GM21528 (cell line): ENCODE measurements at regions not wholly inside any gene's neighbourhood (a gene's known extent, or its start where the extent isn't known, plus 50 kb on each side); places are given as distances from the start of the nearest gene placed in this dataset.

ENCODE experiments used
- ATAC-seq: cut with Tn5 transposase; IDR thresholded peaks from one replicate; pipeline ENCODE4 v1.9.1; 2021; ENCODE audit warnings: mild to moderate bottlenecking, moderate library complexity; ENCODE audit not compliant: unreplicated experiment, low FRiP score

DNA sequence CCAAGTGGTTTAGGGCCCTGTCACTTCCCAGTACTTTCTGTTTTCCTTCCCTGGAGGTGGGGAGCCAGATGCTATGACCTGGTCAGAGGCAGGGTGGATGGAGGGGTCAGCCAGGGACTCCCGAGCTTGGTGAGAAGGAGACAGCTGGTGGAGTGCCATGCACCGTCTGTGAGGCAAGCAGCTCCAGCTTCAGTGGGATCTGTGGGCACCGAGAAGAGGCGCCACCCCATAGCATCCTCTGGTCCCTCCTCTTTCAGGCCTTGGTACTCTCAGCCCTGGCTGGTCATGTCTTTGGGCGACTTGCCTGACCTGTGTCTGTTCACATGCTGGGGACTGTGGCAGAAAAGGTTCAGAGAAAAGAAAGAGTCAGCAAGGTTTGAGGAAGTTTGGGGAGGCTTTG, 299.3 kb upstream of the N4BP1 start:
- no peak for ATAC-seq

DNA sequence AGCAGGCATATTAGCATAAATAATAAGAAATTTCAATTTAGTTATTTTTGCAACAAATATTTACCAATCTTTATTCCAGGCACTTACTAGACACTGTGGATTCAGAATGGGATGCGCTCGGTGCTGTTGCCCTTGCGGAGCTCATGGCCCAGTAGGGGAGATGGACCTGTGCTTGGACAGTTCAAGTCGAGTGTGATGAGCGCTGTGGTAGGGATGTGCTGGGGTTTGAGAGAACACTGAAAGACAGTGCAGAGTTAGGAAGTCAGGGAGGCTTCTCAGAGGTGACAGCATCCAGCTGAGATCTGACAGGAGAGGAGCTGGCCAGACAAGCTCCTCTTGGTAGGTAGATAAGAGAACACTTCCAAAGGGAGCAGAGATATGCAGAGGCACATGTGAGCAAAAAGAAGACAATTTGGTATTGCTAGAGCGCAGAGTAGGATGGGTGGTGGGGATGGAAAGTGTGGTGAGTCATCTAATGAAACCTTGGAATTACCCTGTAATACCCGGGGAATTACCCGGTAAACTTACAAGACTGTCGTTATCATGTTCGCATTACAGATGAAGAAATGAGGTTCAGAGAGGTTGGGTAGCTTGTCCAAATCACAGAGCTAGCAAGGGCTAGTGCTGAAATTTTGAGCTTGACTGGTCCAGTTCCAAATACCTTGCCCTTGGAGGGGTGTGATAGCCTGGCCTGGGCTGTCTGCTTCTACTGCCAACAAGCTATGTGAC, 298.1 kb upstream of the N4BP1 start:
- no peak for ATAC-seq

DNA sequence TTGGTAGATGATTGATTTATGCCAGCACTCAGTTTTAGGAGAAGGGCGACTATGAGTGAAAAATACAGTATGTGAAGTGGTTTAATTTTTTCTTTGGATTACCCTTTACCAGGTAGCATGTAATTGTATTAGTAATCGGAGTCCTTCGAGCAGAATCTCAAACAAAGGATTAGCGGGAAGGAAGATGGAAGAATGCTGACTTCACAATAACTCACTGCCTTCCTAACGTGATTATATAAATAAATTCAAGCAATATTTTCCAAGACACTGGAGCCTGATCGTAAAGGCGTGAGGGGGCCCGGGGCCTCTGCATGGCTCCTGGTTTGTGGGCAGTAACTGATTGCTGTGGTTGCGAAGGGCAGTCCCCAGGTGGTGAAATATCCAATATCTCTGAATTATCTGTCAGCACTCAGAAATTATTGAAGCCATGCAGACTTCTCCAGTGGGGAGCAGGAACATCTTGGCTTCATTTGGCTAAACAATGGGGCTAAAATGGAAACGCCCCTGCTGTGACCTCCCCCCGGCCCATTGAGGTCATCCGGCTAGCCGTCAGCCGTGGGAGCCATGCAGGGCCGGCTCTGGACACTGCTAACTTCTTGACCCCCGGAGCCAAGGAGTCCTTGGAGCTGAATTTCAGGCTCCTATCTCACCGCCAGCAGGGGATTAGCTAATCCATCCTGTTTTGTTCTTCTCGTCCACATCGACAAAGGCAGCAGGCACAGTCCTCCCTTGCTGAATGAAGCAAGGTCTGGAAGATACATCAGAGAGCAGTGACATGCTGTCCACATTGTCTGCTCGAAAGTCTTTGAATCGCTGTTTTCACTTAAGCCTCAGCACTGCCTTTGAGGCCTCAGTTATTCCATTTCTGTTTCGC, 295.9 kb upstream of the N4BP1 start:
- no peak for ATAC-seq

DNA sequence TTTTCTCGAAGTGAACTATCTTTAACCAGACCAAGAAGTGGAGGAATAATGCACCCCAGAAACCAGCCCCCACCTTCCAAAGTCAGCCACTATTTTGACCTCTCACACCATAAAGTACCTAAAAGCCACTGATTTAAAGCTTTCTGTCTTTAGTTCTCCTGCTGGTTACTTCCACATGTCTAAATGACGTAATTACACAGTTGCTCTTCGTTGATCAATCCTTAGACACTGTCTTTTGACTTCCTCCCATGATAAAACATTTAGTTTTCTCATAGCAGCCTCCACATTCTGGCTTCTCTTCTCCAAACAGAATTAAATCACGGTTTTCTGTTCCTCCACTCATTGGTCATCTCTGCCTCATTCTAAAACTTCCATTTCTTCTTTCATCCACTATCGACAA, 294.4 kb upstream of the N4BP1 start:
- no peak for ATAC-seq

DNA sequence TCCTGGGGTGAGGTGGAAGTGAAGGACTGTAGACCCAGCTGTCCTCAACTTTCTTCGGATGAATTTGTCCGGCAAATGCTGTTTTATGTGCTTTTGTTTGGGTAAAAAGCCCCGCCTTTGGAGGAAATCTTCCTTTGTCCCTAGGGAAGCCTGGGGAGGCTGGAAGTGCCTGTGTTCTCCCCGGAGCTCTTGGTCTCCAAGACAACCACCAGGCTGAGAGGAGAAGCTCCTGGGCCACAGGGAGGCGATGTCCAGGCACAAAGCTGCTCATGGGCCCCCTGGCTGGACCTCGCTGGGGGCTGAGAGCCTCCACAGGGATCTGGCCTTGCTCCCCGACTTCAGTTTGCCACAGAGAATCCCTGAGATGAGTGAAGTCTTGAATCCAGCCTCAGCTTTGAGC, 293.1 kb upstream of the N4BP1 start:
- ATAC-seq, result no peak

DNA sequence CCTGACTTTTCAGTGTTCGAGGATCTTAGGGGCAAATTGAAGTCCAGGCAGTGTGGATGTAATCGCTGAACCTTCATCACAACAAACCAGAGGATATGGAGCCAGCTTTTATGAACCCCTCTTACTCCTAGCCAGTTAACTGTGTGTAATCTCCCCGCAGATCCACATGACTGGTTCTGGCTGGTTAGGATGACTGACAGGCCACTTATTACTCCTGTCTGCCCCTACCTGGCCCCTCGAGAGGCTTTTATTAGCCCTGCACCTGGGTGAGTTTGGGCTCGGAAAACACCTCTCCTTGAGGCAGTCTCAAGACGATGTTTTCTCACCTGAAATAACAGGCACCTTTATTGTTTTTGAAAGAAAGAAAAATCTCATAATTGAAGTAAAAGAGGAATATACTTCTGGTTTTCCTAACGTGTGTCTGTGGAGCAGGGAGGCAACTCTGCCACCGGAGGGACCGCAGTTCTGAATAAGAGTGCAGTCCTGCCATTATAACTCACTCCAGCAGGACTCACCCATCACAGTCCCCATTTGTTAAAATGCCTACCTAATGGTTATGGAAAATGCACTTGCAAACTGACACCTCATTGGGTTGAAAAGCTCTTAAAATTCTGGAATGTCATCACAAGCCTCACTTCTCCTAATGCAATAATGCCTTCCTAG, 291.9 kb upstream of the N4BP1 start:
- ATAC-seq, result no peak

DNA sequence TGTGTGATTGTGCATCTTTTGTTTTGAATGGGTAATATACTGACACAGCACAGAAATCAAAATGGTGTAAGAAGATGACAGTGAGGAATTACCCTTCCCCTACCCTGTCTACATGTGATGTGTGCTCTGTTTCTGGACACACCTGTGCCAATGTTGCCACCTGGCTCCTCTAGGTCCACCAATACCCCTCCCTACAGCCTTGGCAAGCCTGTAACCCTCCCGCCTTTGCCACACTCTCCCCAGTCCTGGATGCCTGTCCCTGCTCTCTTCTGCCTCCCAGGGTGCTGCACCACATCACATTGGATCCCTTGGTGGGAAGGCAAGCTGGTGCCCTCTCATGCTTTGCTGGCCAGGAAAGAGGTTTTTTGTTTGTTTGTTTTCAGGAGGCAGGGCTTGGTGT, 289.5 kb upstream of the N4BP1 start:
- no peak for ATAC-seq

DNA sequence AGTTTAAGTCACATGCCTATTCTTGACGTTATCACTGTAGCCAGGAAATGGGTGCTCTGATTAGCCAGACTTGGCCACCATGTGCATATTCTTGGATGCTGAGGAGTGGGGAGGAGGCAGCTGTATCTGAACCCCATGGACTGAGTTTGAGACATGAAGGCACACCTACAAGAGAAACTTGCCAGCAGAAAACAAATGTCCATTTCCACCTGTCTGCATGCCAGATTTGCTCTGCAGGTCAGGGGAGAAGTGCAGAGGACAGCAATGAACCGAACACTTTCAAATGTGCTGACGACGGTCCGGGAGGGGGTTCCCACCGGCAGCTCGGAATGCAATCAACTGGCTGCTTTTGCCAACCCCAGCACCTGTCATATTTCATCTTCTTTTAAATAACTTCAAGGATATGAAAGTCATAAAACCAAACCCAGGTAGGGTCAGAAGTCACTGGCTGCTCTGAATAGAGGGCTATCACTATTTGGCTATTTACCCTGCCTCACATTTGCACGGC, 287.8 kb upstream of the N4BP1 start:
- ATAC-seq, result no peak

DNA sequence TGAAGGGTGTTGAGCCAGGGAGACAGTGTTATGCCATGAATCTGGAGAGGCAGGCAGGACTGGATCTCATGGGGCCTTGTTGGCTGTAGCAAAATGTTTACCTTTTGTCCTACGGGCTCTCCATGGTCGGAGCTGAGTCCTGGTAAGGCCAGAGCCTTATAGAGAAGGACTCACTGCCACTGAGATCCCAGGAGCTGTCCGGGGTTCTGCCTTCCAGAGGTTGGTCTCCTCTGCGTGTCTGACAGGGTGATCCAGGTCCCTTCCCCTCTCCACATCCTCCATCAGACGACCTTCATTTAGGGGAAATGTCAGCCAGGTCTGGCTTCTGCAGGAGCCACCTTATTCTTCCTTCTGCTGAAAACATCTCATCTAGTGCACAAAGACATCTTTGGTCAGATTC, 285.2 kb upstream of the N4BP1 start:
- no peak for ATAC-seq

DNA sequence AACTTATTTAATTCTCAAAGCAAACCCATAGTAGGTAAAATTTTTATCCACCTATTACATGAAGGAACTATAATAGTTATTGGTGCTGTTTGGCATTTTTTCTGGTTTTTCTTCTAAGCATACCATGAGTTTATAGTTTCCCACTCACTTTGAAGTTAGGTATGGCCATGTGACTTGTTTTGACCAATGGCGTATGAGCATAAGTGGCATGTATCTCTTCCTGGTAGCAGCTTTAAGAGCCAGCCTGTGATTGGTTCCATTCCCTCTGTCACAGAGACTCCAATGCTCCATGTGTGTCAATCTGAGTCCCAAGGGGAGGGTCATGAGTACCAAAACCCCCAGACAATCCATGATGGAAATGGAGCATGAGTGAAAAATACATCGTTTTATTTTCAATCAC, 282.9 kb upstream of the N4BP1 start:
- no peak for ATAC-seq

DNA sequence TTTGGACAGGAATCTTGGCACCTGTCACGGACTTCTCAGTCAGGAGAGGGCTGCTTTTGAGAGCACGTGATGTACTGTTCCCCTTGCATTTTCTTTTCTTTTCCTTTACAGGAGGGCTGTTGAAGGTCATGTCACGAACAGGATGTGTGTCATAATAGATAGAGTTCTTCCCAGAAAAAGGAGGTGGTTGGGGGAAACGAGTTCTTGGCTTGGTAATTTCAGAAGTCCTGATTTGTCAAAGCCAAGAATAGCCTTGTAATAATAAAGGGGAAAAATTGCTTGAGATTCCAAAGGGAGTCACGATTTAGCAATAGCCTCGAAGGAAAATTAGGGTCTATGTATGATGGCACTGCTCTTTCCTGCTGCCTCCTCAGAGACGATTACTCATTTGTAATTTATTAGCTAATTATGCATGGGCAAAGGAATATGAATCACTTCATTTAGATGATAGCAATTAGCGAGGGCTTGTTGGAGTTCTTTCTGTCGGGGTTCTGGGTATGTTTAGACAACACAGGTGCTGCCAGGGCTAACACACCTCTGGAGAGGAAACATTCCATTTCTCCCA, 277.7 kb upstream of the N4BP1 start:
- no peak for ATAC-seq

DNA sequence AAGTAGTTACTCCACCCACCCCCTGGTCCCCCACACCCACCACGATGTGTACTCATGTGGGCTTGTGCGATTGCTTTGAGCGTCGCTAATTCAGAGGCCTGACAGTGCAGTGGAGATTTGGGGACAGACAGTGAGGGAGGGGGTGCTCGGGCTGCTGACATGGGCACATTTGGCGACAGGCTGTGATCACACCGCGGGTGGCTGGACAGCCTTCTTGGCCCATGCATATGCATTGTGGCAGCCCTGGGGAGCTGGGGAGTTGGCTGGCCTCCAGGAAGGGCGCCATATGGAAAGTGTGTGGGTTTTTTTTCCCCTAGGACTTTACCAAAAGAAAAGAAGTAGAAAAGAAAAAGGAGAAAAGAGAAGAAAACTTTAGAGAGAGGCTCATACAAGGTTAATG, 275.5 kb upstream of the N4BP1 start:
- no peak for ATAC-seq

DNA sequence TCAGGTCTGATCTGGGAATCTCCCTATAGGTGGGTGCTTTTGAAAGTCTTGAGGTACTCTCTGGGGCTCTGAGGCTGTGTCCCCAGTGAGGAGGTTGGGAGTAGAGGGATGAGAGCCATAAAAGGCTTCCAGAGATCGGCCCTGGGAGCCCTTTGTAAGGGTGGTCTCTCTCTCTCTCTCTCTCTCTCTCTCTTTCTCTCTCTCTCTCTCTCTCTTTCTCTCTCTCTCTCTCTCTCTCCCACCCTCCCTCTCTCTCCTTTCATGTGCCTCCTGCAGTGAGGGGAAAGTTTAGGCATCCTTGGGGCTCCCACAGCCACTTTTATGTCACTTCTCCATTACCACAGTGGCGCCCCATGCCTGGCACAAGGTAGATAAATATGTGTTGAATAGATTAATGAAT, 271.3 kb upstream of the N4BP1 start:
- ATAC-seq, result no peak

DNA sequence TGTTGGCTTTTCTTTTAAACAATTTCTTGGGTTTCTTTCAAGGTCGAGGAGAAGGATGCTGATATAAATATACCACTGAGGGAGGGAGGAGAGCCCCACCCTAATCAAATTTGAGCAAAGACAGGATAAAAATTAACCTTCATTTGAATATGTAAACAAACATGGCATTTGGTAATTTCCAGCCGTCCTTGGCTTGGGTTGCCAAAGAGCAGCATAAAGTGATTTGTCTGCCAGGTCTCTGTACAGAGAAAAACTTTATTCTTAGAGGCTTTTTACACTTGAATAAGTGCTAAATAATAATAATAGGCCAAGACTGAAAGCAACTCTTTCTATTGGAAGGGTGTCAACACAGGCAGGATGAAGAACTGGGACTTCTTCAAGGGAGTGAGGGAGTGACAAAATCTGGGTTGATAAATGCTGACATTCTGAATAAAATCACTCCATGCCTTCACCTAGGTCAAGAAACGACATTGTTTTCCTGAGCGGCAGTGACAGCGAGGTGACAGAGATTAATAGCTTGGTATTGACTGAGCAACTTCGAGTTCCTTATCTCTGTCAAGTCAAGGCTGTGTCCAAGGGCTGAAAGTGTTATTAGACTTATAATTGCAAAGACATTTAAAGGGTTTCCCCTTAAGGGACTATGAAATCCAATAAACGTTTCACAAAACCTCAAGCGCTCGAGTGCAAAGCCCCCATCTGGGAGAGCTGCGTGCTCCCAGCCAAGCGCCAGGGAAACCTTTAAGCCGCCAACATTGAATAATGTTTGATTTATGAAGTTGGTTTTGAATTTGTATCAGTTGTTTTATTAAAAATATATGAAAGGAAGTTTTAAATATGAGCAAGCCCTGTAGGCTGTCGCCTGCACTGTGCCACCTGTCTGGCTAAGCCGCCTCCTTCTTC, 269.5 kb upstream of the N4BP1 start:
- no peak for ATAC-seq

DNA sequence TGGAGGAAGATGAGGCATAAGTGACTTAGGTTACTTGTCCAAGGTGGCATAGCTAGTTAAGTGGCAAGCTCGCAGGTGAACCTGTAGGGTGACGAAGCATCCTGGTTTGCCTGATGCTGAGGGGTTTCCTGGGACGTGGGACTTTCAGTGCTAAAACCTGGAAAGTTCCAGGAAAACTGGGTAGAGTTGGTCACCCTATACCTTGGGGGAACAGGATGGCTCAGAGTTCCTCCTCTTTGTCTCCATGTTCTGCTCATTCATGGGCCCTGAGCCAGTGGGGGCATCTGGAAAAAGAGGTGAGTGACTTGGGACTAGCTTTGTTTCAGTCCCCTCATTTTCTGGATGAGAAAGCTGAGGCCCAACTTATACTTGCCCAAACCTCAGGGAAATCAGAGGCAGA, 268.0 kb upstream of the N4BP1 start:
- no peak for ATAC-seq

DNA sequence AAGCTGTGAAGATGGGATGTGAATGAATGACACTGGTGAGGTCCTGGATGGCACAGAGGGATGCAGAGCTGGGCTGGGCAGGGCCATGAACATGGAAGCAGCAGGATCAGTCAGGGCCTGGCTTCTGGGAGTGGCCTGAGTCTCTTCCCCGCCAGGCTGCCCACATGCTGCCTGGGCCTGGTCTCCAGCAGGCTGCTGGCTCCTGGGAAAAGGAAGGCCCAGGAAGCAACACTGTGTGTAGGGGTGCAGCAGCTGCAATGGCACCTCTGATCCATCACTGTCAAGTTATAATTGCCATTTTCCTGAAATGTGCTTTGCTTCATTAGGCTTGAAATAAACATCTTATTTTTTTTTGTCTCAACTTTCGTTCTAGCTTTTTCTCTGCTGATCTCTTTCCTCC, 260.2 kb upstream of the N4BP1 start:
- no peak for ATAC-seq

DNA sequence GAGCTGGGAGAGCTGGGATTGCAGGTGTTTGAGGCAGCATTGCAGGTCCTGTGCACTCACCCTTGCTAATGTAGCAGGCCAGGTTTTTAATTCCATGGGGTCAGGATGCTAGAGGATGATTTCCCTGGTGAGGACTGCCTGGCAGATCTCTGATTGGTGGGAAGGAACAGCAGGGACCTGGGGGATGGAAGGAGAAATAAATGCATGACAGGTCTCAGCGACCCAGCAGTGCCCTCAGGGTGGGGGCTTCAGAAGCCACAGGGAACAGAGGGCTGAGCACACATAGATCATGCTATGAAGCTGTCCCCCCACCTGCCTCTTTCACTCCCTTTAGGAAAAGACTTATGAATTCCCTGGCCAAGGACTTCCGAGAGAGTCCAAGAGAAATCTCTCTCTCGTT, 255.5 kb upstream of the N4BP1 start:
- no peak for ATAC-seq

DNA sequence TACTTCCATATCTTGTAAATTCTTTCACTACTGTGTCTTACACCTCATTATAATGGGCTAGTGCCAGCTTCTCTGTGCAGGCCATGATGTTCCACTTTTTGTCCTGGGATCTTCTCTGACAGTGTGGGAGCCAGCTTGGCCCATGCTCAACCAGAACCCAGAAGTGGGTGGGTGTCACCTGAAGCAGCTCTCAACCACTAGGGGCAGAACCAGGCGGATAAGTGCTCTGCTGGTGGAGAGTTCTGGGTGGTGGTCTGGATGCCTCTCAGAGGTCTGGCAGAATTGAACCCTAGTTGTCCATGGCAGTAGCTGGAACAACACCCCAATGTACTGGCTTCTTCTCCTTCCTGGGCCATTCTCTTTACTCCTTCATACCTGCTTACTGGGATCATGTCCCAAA, 254.1 kb upstream of the N4BP1 start:
- ATAC-seq, result no peak

DNA sequence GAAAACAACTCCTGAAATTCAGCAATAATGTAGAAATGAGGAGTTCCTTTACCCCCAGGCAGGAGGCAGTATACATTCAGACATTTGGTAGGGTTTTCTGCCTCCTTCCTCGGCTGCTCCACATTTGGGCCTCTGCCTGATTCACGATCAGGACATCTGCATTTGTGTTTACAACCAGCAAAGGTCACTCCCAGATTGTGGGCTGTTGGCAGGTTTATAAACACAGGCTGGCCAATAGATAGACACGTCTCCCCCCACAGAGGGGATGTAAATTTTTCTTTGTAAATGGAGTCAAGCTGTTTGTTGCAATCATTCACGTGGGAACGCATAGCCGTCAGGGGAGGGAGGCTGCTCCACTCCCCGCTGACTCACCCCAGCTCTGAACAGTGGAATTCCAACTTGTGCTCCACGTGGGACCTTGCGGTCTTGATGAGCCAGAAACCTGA, 252.1 kb upstream of the N4BP1 start:
- ATAC-seq, result no peak

DNA sequence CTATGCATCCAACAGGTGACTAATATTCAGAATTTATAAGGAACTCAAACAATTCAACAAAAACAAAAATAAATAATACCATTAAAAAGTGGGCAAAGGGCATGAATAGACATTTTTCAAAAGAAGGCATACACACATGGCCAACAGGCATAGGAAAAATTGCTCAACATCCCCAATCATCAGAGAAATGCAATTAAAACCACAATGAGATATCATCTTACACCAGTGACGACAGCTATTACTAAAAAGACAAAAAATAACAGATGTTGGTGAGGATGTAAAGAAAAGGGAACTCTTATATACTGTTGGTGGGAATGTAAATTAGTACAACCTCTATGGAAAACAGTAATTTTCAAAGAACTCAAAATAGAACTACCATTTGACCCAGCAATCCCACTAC, 250.4 kb upstream of the N4BP1 start:
- ATAC-seq, result no peak
